Heart left ventricle (tissue), 16 donors: ENCODE measurements at regions not wholly inside any gene's neighbourhood (a gene's known extent, or its start where the extent isn't known, plus 50 kb on each side); places are given as distances from the start of the nearest gene placed in this dataset.
A peak's percentile ranks its signal among the peaks of the same experiment; 100 is the strongest.

Source experiments
- ATAC-seq, 4 donors: fragments of 200-7000 bp; cut with Tn5 transposase; one replicate each; pipeline ENCODE4 v1.9.1; 2020 to 2022; ENCODE audit warnings: moderate library complexity in 4 of 4, mild to moderate bottlenecking in 3 of 4, moderate number of reproducible peaks in 1 of 4
- DNase-seq, 5 donors: peaks; one replicate each; pipeline ENCODE4 v3.0.0-alpha.2; 2020
- H3K27ac ChIP-seq, 12 donors: fragments of 200-600 bp; sonication (generic) in 4 of 12; one replicate each; pipeline versions ENCODE4 v1.5.0 to v1.8.0; 2016 to 2022; ENCODE audit warnings: mild to moderate bottlenecking in 2 of 12
- H3K27me3 ChIP-seq, 9 donors: fragments of 200-600 bp; sonication (generic) in 2 of 9; one replicate each; pipeline versions ENCODE4 v1.5.1 to v1.8.0; 2016 to 2022; ENCODE audit warnings: mild to moderate bottlenecking in 3 of 9
- H3K36me3 ChIP-seq, 9 donors: fragments of 200-600 bp; sonication (generic) in 2 of 9; one replicate each; pipeline versions ENCODE4 v1.5.0 to v1.8.0; 2018 to 2022; ENCODE audit warnings: mild to moderate bottlenecking in 2 of 9
- H3K4me1 ChIP-seq, 12 donors: fragments of 200-600 bp; sonication (generic) in 4 of 12; one replicate each; pipeline versions ENCODE4 v1.5.0 to v1.8.0; 2016 to 2022; ENCODE audit warnings: mild to moderate bottlenecking in 3 of 12
- H3K4me3 ChIP-seq, 12 donors: fragments of 200-600 bp; sonication (generic) in 4 of 12; one replicate each; pipeline versions ENCODE4 v1.5.0 to v1.8.0; 2017 to 2022; ENCODE audit warnings: mild to moderate bottlenecking in 9 of 12, moderate library complexity in 4 of 12
- H3K9me3 ChIP-seq, 12 donors: fragments of 200-600 bp; sonication (generic) in 4 of 12; one replicate each; pipeline versions ENCODE4 v1.5.0 to v1.8.0; 2016 to 2022; ENCODE audit warnings: mild to moderate bottlenecking in 1 of 12
- POLR2A ChIP-seq, 2 donors: fragments of 450-650 bp; IDR thresholded peaks; one replicate each; pipeline ENCODE4 v1.6.1; 2017; ENCODE audit warnings: antibody characterized with exemption in 2 of 2, mild to moderate bottlenecking in 2 of 2, moderate library complexity in 2 of 2
- WGBS, 4 donors: extraction: QIAGEN DNeasy Blood & Tissue Kit in 2 of 4; methylation state at CpG; one replicate each; pipeline versions ENCODE4 v1.1.5 to v1.1.7; 2013 to 2018; 5-methylcytosine and 5-hydroxymethylcytosine counted together
- intact Hi-C, 10 donors: fragments of 100-400 bp; cut with DNase I; formaldehyde crosslinking; loops; one replicate each; pipeline versions ENCODE4 v1.11.1 to v1.14.2; 2022
- TF ChIP-seq, protein P1 (sequence below), 12 donors: fragments of 200-600 bp; sonication (generic) in 4 of 12; IDR thresholded peaks; one replicate each; pipeline versions ENCODE4 v1.5.0 to v1.8.0; 2018 to 2022; ENCODE audit warnings: antibody characterized with exemption in 12 of 12, mild to moderate bottlenecking in 5 of 12
- donor health status: ischemic (EF 13 %, LVEDD 7.1; RV severe dilation, severe dysfunction).
- donor health status: healthy with polysubstance abuse.
- donor health status: DM: no; HTN: yes; CAD: no.
- donor health status: DM: no; HTN: no; CAD: no.
- donor health status: ischemic (EF 25% LVEDD 6.9; RV normal size, moderate dysfunction).
- donor health status: ischemic (EF 25% LVEDD 5.7; RV mildly dilated, moderate dysfunction).
- donor health status: healthy.
- donor health status: DM: yes; HTN: yes; CAD: no.
- donor health status: ischemic (EF 35%, LVEDD 5.7; RV mildly dilated, moderate dysfunction).
- donor health status: nonischemic (EF 11% LVEDD 7.7; RV severe dilation, severe dysfunction).
- donor health status: DM: yes; HTN: yes; CAD: no.
- donor health status: PGD.
- donor health status: ischemic (EF 29% LVEDD 5.4; RV normal size, mild dysfunction).
- donor health status: nonischemic (EF 23%, LVEDD 6.1; RV moderate dilation, normal function).

DNA sequence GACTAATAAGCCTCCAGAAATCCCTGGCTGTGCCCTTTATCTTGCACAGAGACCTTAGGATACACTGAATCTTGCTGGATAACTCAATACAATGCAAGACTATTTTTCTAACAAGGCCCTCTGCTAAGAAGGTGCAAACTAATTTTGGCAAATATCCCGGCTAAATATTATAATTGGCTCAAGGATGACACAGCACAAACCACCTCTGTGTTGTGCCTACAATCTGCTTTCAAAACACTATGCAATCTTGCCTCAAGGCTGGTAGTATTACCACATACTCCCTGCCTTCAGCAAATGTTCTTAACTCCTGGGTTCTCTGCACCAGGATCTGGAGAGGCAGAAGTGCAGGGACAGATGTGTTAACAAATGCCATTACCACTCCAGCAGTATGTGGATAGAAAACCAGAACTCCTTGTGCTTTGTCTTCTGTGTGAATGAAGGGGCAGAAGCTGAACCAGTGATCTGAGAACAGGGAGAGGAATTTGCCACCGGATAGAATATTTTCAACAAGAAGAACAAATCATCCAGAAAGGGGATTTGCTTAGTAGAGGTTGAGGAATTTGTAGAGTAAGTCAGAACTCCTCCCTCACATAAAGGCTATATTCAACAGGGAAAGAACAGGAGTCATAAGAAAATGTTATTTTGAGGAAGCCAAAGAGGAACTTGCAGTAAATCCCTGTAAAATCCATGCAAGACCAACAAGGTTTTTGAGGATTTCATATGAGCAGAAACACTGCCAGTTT is 74.1 kb upstream of the SLC4A11 start:
- WGBS, 4 donors = 40 to 63% (median 50%) methylated on average over 2 of the region's 2 CpGs
- Histone ChIP-seq H3K27me3 (no peaks in the 10 kb centered on the region), H3K36me3 (peaks cover 0 to 93% (median 59%) of the 10 kb centered on the region in 9 donors), H3K27ac (peak overlapping the region in 11 of 12 donors; percentile 26 to 80 (median 51)), H3K9me3 (no peaks in the 10 kb centered on the region), H3K4me3 (no peak overlapping the region), H3K4me1 (peaks cover 0 to 45% (median 37%) of the 10 kb centered on the region in 12 donors)
- TF ChIP-seq, protein P1, sequence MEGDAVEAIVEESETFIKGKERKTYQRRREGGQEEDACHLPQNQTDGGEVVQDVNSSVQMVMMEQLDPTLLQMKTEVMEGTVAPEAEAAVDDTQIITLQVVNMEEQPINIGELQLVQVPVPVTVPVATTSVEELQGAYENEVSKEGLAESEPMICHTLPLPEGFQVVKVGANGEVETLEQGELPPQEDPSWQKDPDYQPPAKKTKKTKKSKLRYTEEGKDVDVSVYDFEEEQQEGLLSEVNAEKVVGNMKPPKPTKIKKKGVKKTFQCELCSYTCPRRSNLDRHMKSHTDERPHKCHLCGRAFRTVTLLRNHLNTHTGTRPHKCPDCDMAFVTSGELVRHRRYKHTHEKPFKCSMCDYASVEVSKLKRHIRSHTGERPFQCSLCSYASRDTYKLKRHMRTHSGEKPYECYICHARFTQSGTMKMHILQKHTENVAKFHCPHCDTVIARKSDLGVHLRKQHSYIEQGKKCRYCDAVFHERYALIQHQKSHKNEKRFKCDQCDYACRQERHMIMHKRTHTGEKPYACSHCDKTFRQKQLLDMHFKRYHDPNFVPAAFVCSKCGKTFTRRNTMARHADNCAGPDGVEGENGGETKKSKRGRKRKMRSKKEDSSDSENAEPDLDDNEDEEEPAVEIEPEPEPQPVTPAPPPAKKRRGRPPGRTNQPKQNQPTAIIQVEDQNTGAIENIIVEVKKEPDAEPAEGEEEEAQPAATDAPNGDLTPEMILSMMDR (IDR thresholded peaks at IDR 0.05) = no peak
- intact Hi-C loops = loop anchor here in 4 of 10 donors (10.0 kb wide), 3 partner anchors 88 to 258 kb away; no protein-coding TSS in a partner anchor
- DNase-seq (no peak), ATAC-seq (peak; percentile 38 to 80 (median 65))

DNA sequence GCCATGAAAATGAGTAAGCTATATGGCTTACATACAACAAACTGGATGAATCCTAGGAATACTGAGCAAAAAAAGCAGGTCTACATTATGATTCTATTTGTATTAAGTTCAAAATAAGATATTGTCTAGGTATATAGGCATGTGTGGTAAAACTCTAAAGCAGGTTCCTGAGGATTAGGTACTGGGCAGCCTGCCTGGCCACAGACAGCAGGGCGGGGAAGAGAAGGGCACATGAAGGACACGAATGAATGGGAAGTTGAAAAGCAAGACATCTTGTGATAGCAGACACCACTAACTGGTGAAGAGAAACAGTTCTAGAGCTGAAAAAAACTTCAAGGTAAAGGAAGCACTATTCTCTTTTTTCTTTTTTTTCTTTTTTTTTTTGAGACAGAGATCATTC is 72.6 kb upstream of the SLC4A11 start:
- Histone ChIP-seq H3K4me1 (peaks cover 0 to 45% (median 37%) of the 10 kb centered on the region in 12 donors), H3K4me3 (no peak overlapping the region), H3K9me3 (no peaks in the 10 kb centered on the region), H3K36me3 (peaks cover 0 to 93% (median 59%) of the 10 kb centered on the region in 9 donors), H3K27ac (peak overlapping the region in 6 of 12 donors; percentile 8 to 56 (median 40)), H3K27me3 (no peaks in the 10 kb centered on the region)
- 57 to 59% (median 58%) methylated on average over 2 of the region's 2 CpGs for WGBS, 4 donors
- DNase-seq = peak in 1 of 5 donors; percentile 42
- TF ChIP-seq, protein P1 (IDR thresholded peaks at IDR 0.05) = no peak
- no peak for TF ChIP-seq POLR2A (IDR thresholded peaks at IDR 0.05)
- intact Hi-C loops = loop anchor here in 4 of 10 donors (10.0 kb wide), 3 partner anchors 87 to 257 kb away; no protein-coding TSS in a partner anchor
- peak in 2 of 4 donors; percentile 19 to 58 for ATAC-seq

DNA sequence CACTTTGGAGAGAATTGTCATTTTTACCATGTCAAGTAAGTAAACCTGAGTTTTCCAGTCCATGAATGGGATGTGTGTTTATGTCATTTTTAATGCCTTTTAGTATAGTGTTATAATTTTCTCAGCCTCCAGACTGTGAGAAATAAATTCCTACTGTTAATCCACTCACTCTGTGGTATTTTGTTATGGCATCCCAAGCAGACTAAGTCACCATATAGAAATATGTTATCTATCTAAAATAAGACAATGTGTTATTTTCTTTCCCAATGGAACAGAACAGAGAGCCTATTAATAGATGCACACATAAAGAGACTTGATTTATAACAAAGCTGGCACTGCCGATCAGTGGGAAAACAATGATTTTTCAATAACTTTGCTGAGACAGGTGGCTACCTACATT is 70.2 kb upstream of the SLC4A11 start:
- ATAC-seq (no peak), DNase-seq (no peak)
- no peaks in the 10 kb centered on the region for H3K27me3 ChIP-seq
- H3K36me3 ChIP-seq = peaks cover 0 to 95% (median 62%) of the 10 kb centered on the region in 9 donors
- 80 to 93% (median 90%) methylated on average over 1 of the region's 1 CpG for whole genome bisulfite sequencing, 4 donors
- intact Hi-C loops = no loop called here
- H3K27ac ChIP-seq = no peak overlapping the region
- no peaks in the 10 kb centered on the region for H3K9me3 ChIP-seq
- TF ChIP-seq, protein P1 (IDR thresholded peaks at IDR 0.05) = no peak
- TF ChIP-seq POLR2A (IDR thresholded peaks at IDR 0.05) = no peak
- peaks cover 0 to 30% (median 15%) of the 10 kb centered on the region in 12 donors for H3K4me1 ChIP-seq
- no peak overlapping the region for H3K4me3 ChIP-seq

DNA sequence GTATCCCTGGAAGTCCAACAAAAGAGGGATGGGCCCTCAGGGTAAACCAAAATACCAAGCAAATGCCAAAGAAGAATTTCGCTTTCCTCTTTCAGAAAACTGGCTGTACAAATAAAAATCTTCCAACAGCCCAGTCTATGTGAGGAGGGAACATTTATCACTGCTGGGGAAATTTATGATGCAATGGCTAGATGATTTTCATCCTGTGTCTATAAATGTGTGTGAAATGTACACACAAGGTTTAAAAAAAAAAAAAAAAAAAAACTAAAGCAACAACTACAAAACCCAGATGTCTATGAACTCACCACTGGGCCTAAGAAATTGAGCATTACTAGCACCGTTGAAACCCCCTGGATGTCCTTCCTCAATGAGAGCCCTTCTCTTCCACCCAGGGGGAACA is 68.7 kb upstream of the SLC4A11 start:
- 80 to 94% (median 88%) methylated on average over 2 of the region's 2 CpGs for WGBS, 4 donors
- ATAC-seq (no peak), DNase-seq (no peak)
- intact Hi-C loops = no loop called here
- peak overlapping the region in 3 of 12 donors; percentile 21 to 74 (median 27) for H3K27ac ChIP-seq
- peaks cover 0 to 99% (median 71%) of the 10 kb centered on the region in 9 donors for H3K36me3 ChIP-seq
- H3K4me3 ChIP-seq = no peak overlapping the region
- TF ChIP-seq, protein P1 (IDR thresholded peaks at IDR 0.05) = no peak
- TF ChIP-seq POLR2A (IDR thresholded peaks at IDR 0.05) = no peak
- no peaks in the 10 kb centered on the region for H3K27me3 ChIP-seq
- peaks cover 0 to 15% (median 2%) of the 10 kb centered on the region in 12 donors for H3K4me1 ChIP-seq
- no peaks in the 10 kb centered on the region for H3K9me3 ChIP-seq
